GM12892 (cell line): ENCODE measurements at regions not wholly inside any gene's neighbourhood (a gene's known extent, or its start where the extent isn't known, plus 50 kb on each side); places are given as distances from the start of the nearest gene placed in this dataset.

Source experiments
- POLR2A ChIP-seq: IDR thresholded peaks from 2 replicates; pipeline ENCODE4 v1.6.1; 2011; ENCODE audit warnings: low read depth, low read length, control low read depth
- POLR2AphosphoS5 ChIP-seq: IDR thresholded peaks from 2 replicates; pipeline ENCODE4 v1.6.1; 2011; ENCODE audit warnings: low read depth, low read length, control low read depth
- TAF1 ChIP-seq: IDR thresholded peaks from 2 replicates; pipeline ENCODE4 v1.6.1; 2011; ENCODE audit warnings: low read depth, mild to moderate bottlenecking, control low read depth, low read length, borderline replicate concordance

GRCh38 chr3:6640907-6641306, 220.0 kb upstream of the GRM7 start:
- no peak for TF ChIP-seq POLR2A
- no peak for TF ChIP-seq POLR2AphosphoS5
- TF ChIP-seq TAF1, result no peak
